GM23338 (cell line): ENCODE measurements at regions not wholly inside any gene's neighbourhood (a gene's known extent, or its start where the extent isn't known, plus 50 kb on each side); places are given as distances from the start of the nearest gene placed in this dataset.

Source experiments
- ATAC-seq: fragments of 200-7000 bp; cut with Tn5 transposase; 3 replicates; pipeline ENCODE4 v1.9.1; 2020
- DNase-seq: peaks from one replicate; pipeline ENCODE4 v3.0.0-alpha.2; 2015; ENCODE audit warnings: low spot score
- H2AFZ ChIP-seq: fragments of 200-600 bp; sonication (generic); 2 replicates; pipeline ENCODE4 v1.8.0; 2016; ENCODE audit warnings: antibody characterized with exemption, mild to moderate bottlenecking, moderate library complexity
- H3F3A ChIP-seq: fragments of 200-600 bp; sonication (generic); replicated peaks from 2 replicates; pipeline ENCODE4 v1.8.0; 2017; ENCODE audit warnings: antibody characterized with exemption, mixed run types, low read depth
- H3K27ac ChIP-seq: fragments of 200-600 bp; sonication (generic); 2 replicates; pipeline ENCODE4 v1.6.1; 2016; ENCODE audit warnings: low read depth
- H3K27me3 ChIP-seq: fragments of 200-600 bp; sonication (generic); 2 replicates; pipeline ENCODE4 v1.8.0; 2016; ENCODE audit warnings: mild to moderate bottlenecking, mixed run types, moderate library complexity; ENCODE audit not compliant: insufficient read depth
- H3K36me3 ChIP-seq: fragments of 200-600 bp; sonication (generic); 2 replicates; pipeline ENCODE4 v1.8.0; 2016; ENCODE audit warnings: mild to moderate bottlenecking; ENCODE audit not compliant: insufficient read depth
- H3K4me1 ChIP-seq: fragments of 200-600 bp; sonication (generic); 2 replicates; pipeline ENCODE4 v1.8.0; 2016; ENCODE audit warnings: mild to moderate bottlenecking, moderate library complexity; ENCODE audit not compliant: insufficient read depth
- H3K4me2 ChIP-seq: fragments of 200-600 bp; sonication (generic); 2 replicates; pipeline ENCODE4 v1.7.1; 2017; ENCODE audit warnings: mixed run types
- H3K4me3 ChIP-seq: fragments of 200-600 bp; sonication (generic); 2 replicates; pipeline ENCODE4 v1.6.1; 2016; ENCODE audit warnings: mixed run types
- H3K79me2 ChIP-seq: fragments of 200-600 bp; sonication (generic); replicated peaks from 2 replicates; pipeline ENCODE4 v1.8.0; 2017; ENCODE audit warnings: mild to moderate bottlenecking; ENCODE audit not compliant: insufficient read depth
- H3K9me2 ChIP-seq: fragments of 200-600 bp; sonication (generic); 2 replicates; pipeline ENCODE4 v1.8.0; 2017; ENCODE audit not compliant: insufficient read depth
- H4K20me1 ChIP-seq: fragments of 200-600 bp; sonication (generic); replicated peaks from 2 replicates; pipeline ENCODE4 v1.8.0; 2017; ENCODE audit warnings: mild to moderate bottlenecking; ENCODE audit not compliant: insufficient read depth
- H3K27ac Mint-ChIP-seq: 2 replicates; pipeline ENCODE4 v1.8.0; 2020; ENCODE audit warnings: inconsistent platforms, mild to moderate bottlenecking, moderate library complexity, mixed read lengths
- H3K27me3 Mint-ChIP-seq: 3 replicates; pipeline ENCODE4 v1.8.0; 2022; ENCODE audit warnings: low read depth, mild to moderate bottlenecking, moderate library complexity, mixed read lengths, inconsistent platforms; ENCODE audit not compliant: insufficient read depth, poor library complexity
- H3K36me3 Mint-ChIP-seq: 3 replicates; pipeline ENCODE4 v1.8.0; 2021; ENCODE audit warnings: low read depth, mild to moderate bottlenecking, inconsistent platforms, moderate library complexity, mixed read lengths
- H3K4me1 Mint-ChIP-seq: 3 replicates; pipeline ENCODE4 v1.8.0; 2020; ENCODE audit warnings: mild to moderate bottlenecking, inconsistent platforms, mixed read lengths
- H3K4me3 Mint-ChIP-seq: 3 replicates; pipeline ENCODE4 v1.8.0; 2021; ENCODE audit warnings: moderate library complexity, mild to moderate bottlenecking, inconsistent platforms, mixed read lengths
- H3K9me3 Mint-ChIP-seq: 3 replicates; pipeline ENCODE4 v1.8.0; 2020; ENCODE audit warnings: moderate library complexity, mild to moderate bottlenecking, inconsistent platforms, mixed read lengths
- CREB1 ChIP-seq: fragments of 250-450 bp; sonication (Bioruptor Pico); IDR thresholded peaks from 2 replicates; pipeline ENCODE4 v1.5.0; 2020; ENCODE audit warnings: low read depth, mild to moderate bottlenecking, moderate library complexity
- EZH2 ChIP-seq: fragments of 200-600 bp; sonication (generic); IDR thresholded peaks from one replicate; pipeline ENCODE4 v1.8.0; 2017; ENCODE audit warnings: antibody characterized with exemption, mild to moderate bottlenecking, low read depth; ENCODE audit not compliant: unreplicated experiment
- EZH2phosphoT487 ChIP-seq: fragments of 200-600 bp; sonication (generic); IDR thresholded peaks from one replicate; pipeline ENCODE4 v1.8.1; 2018; ENCODE audit warnings: antibody characterized with exemption; ENCODE audit not compliant: unreplicated experiment
- JUNB ChIP-seq: IDR thresholded peaks from one replicate; pipeline ENCODE4 v1.6.1; 2016; ENCODE audit warnings: antibody characterized with exemption; ENCODE audit not compliant: unreplicated experiment
- NANOG ChIP-seq: IDR thresholded peaks from 2 replicates; pipeline ENCODE4 v1.6.1; 2016; ENCODE audit warnings: antibody characterized with exemption, borderline replicate concordance
- POLR2AphosphoS5 ChIP-seq: IDR thresholded peaks from 2 replicates; pipeline ENCODE4 v1.6.1; 2016; ENCODE audit warnings: antibody characterized with exemption, low read depth
- STAT1 ChIP-seq: IDR thresholded peaks from one replicate; pipeline ENCODE4 v1.6.1; 2016; ENCODE audit warnings: antibody characterized with exemption; ENCODE audit not compliant: unreplicated experiment
- ZNF114 ChIP-seq: fragments of 250-450 bp; sonication (Bioruptor Pico); IDR thresholded peaks from 2 replicates; pipeline ENCODE4 v1.5.0; 2020; ENCODE audit warnings: mild to moderate bottlenecking, moderate library complexity
- ZNF331 ChIP-seq: fragments of 250-450 bp; sonication (Bioruptor Pico); IDR thresholded peaks from 2 replicates; pipeline ENCODE4 v1.5.0; 2020; ENCODE audit warnings: low read depth, mild to moderate bottlenecking, moderate library complexity
- TF ChIP-seq, protein P1 (sequence below): fragments of 250-450 bp; sonication (Bioruptor Pico); IDR thresholded peaks from 2 replicates; pipeline ENCODE4 v1.5.0; 2020; ENCODE audit warnings: mild to moderate bottlenecking, moderate library complexity
- TF ChIP-seq, protein P2 (sequence below): IDR thresholded peaks from one replicate; pipeline ENCODE4 v1.6.1; 2018; ENCODE audit warnings: antibody characterized with exemption; ENCODE audit not compliant: unreplicated experiment
- TF ChIP-seq, protein P3 (sequence below): IDR thresholded peaks from 2 replicates; pipeline ENCODE4 v1.6.1; 2016; ENCODE audit warnings: antibody characterized with exemption
- TF ChIP-seq, protein P4 (sequence below), 2 experiments: fragments of 200-600 bp in 1 of 2; sonication (generic) in 1 of 2; conservative IDR thresholded peaks; 2 replicates each; pipeline versions ENCODE4 v1.5.1 to v1.6.1; 2016 to 2017; ENCODE audit warnings: antibody characterized with exemption in 2 of 2, low read depth in 2 of 2, mild to moderate bottlenecking in 2 of 2, moderate library complexity in 1 of 2

DNA sequence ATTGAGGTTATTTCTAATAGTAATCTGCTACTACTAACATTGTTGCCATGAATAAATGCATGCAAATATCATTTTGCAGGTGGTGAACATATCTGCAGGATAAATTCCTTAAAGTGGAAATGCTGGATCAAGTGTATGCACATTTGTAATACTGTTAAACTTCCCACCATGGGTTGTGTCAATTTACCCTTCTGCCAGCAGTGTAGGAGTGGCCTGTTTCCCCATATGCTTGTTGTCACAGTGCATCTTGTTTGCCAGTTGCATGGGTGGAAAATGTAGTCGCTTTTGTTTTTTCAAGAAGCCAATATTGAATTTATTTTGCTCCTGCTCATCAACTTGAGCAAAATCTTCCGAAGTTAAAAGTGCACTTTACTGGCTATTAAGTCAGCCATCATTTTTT is 139.0 kb upstream of the ACKR3 start:
- Histone ChIP-seq H3K4me1 (no peaks in the 10 kb centered on the region; the same call in 1 of the 2 replicates), H4K20me1 (no peaks in the 10 kb centered on the region), H3K9me2 (no peaks in the 10 kb centered on the region), H2AFZ (no peak overlapping the region), H3K36me3 (peaks cover 4% of the 10 kb centered on the region; the same call in 1 of the 2 replicates), H3K27ac (no peak overlapping the region), H3F3A (no peaks in the 10 kb centered on the region), H3K79me2 (no peaks in the 10 kb centered on the region), H3K27me3 (no peaks in the 10 kb centered on the region), H3K4me3 (no peak overlapping the region), H3K4me2 (no peak overlapping the region)
- Mint-ChIP-seq H3K9me3 (no peaks in the 10 kb centered on the region), H3K4me1 (peaks cover 26% of the 10 kb centered on the region), H3K27ac (no peak overlapping the region), H3K36me3 (no peaks in the 10 kb centered on the region), H3K27me3 (no peaks in the 10 kb centered on the region), H3K4me3 (no peak overlapping the region)
- DNase-seq (no peak), ATAC-seq (no peak)
- TF ChIP-seq EZH2phosphoT487 (no peak), NANOG (no peak), ZNF331 (CRISPR knock-in tag) (no peak), EZH2 (no peak), ZNF114 (CRISPR knock-in tag) (no peak), CREB1 (CRISPR knock-in tag) (no peak), POLR2AphosphoS5 (no peak), STAT1 (no peak), JUNB (no peak)
- TF ChIP-seq, protein P1, sequence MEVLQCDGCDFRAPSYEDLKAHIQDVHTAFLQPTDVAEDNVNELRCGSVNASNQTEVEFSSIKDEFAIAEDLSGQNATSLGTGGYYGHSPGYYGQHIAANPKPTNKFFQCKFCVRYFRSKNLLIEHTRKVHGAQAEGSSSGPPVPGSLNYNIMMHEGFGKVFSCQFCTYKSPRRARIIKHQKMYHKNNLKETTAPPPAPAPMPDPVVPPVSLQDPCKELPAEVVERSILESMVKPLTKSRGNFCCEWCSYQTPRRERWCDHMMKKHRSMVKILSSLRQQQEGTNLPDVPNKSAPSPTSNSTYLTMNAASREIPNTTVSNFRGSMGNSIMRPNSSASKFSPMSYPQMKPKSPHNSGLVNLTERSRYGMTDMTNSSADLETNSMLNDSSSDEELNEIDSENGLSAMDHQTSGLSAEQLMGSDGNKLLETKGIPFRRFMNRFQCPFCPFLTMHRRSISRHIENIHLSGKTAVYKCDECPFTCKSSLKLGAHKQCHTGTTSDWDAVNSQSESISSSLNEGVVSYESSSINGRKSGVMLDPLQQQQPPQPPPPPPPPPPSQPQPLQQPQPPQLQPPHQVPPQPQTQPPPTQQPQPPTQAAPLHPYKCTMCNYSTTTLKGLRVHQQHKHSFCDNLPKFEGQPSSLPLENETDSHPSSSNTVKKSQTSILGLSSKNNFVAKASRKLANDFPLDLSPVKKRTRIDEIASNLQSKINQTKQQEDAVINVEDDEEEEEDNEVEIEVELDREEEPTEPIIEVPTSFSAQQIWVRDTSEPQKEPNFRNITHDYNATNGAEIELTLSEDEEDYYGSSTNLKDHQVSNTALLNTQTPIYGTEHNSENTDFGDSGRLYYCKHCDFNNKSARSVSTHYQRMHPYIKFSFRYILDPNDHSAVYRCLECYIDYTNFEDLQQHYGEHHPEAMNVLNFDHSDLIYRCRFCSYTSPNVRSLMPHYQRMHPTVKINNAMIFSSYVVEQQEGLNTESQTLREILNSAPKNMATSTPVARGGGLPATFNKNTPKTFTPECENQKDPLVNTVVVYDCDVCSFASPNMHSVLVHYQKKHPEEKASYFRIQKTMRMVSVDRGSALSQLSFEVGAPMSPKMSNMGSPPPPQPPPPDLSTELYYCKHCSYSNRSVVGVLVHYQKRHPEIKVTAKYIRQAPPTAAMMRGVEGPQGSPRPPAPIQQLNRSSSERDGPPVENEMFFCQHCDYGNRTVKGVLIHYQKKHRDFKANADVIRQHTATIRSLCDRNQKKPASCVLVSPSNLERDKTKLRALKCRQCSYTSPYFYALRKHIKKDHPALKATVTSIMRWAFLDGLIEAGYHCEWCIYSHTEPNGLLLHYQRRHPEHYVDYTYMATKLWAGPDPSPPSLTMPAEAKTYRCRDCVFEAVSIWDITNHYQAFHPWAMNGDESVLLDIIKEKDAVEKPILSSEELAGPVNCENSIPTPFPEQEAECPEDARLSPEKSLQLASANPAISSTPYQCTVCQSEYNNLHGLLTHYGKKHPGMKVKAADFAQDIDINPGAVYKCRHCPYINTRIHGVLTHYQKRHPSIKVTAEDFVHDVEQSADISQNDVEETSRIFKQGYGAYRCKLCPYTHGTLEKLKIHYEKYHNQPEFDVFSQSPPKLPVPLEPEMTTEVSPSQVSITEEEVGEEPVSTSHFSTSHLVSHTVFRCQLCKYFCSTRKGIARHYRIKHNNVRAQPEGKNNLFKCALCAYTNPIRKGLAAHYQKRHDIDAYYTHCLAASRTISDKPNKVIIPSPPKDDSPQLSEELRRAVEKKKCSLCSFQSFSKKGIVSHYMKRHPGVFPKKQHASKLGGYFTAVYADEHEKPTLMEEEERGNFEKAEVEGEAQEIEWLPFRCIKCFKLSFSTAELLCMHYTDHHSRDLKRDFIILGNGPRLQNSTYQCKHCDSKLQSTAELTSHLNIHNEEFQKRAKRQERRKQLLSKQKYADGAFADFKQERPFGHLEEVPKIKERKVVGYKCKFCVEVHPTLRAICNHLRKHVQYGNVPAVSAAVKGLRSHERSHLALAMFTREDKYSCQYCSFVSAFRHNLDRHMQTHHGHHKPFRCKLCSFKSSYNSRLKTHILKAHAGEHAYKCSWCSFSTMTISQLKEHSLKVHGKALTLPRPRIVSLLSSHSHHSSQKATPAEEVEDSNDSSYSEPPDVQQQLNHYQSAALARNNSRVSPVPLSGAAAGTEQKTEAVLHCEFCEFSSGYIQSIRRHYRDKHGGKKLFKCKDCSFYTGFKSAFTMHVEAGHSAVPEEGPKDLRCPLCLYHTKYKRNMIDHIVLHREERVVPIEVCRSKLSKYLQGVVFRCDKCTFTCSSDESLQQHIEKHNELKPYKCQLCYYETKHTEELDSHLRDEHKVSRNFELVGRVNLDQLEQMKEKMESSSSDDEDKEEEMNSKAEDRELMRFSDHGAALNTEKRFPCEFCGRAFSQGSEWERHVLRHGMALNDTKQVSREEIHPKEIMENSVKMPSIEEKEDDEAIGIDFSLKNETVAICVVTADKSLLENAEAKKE (CRISPR knock-in tag) = no peak
- TF ChIP-seq, protein P2, sequence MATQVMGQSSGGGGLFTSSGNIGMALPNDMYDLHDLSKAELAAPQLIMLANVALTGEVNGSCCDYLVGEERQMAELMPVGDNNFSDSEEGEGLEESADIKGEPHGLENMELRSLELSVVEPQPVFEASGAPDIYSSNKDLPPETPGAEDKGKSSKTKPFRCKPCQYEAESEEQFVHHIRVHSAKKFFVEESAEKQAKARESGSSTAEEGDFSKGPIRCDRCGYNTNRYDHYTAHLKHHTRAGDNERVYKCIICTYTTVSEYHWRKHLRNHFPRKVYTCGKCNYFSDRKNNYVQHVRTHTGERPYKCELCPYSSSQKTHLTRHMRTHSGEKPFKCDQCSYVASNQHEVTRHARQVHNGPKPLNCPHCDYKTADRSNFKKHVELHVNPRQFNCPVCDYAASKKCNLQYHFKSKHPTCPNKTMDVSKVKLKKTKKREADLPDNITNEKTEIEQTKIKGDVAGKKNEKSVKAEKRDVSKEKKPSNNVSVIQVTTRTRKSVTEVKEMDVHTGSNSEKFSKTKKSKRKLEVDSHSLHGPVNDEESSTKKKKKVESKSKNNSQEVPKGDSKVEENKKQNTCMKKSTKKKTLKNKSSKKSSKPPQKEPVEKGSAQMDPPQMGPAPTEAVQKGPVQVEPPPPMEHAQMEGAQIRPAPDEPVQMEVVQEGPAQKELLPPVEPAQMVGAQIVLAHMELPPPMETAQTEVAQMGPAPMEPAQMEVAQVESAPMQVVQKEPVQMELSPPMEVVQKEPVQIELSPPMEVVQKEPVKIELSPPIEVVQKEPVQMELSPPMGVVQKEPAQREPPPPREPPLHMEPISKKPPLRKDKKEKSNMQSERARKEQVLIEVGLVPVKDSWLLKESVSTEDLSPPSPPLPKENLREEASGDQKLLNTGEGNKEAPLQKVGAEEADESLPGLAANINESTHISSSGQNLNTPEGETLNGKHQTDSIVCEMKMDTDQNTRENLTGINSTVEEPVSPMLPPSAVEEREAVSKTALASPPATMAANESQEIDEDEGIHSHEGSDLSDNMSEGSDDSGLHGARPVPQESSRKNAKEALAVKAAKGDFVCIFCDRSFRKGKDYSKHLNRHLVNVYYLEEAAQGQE = no peak
- TF ChIP-seq, protein P3, sequence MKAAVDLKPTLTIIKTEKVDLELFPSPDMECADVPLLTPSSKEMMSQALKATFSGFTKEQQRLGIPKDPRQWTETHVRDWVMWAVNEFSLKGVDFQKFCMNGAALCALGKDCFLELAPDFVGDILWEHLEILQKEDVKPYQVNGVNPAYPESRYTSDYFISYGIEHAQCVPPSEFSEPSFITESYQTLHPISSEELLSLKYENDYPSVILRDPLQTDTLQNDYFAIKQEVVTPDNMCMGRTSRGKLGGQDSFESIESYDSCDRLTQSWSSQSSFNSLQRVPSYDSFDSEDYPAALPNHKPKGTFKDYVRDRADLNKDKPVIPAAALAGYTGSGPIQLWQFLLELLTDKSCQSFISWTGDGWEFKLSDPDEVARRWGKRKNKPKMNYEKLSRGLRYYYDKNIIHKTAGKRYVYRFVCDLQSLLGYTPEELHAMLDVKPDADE = no peak
- TF ChIP-seq, protein P4, sequence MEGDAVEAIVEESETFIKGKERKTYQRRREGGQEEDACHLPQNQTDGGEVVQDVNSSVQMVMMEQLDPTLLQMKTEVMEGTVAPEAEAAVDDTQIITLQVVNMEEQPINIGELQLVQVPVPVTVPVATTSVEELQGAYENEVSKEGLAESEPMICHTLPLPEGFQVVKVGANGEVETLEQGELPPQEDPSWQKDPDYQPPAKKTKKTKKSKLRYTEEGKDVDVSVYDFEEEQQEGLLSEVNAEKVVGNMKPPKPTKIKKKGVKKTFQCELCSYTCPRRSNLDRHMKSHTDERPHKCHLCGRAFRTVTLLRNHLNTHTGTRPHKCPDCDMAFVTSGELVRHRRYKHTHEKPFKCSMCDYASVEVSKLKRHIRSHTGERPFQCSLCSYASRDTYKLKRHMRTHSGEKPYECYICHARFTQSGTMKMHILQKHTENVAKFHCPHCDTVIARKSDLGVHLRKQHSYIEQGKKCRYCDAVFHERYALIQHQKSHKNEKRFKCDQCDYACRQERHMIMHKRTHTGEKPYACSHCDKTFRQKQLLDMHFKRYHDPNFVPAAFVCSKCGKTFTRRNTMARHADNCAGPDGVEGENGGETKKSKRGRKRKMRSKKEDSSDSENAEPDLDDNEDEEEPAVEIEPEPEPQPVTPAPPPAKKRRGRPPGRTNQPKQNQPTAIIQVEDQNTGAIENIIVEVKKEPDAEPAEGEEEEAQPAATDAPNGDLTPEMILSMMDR (conservative IDR thresholded peaks at IDR 0.05; ENCODE audit: low read depth in 2 of 2) = no peak
